HG03521 (cell line): ENCODE measurements at regions not wholly inside any gene's neighbourhood (a gene's known extent, or its start where the extent isn't known, plus 50 kb on each side); places are given as distances from the start of the nearest gene placed in this dataset.

ENCODE experiments used
- ATAC-seq: cut with Tn5 transposase; IDR thresholded peaks from one replicate; pipeline ENCODE4 v1.9.1; 2021; ENCODE audit warnings: mild to moderate bottlenecking, moderate library complexity; ENCODE audit not compliant: unreplicated experiment

DNA sequence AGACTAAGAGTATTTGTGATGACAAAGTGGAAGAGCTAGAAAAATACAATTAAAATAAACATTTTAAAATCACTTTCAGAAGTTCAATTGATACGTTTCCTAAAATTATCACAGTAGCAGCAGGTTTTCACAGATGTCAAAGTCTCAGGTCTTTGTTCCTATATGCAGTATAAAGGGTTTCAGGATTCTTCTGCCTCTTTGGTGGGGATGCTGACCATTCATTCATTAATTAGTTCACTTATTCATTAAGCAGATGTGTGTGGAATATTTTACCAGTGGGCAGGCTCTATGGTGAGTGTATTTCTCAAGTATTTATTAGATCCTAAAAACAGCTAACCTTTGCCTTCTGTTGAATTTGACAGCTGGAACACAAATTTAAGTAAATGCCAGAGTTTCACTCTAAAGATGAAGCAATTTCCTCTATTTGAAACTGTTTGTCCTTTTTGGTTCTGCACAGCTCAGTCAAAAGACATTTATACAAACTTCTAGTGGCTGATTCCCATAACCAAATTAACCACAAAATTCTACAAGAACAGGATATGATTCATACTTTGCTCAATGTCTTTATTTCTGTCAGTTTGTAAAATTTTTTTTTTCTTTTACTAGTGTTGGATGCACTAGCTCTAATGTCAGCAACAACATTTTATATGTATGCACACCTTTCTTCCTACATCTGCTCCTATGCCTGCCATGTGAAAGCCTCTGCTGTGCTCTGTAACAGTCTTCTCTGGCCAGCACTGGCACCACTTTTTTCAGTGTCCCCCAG, 75.9 kb upstream of the PRR16 start:
- no peak for ATAC-seq

DNA sequence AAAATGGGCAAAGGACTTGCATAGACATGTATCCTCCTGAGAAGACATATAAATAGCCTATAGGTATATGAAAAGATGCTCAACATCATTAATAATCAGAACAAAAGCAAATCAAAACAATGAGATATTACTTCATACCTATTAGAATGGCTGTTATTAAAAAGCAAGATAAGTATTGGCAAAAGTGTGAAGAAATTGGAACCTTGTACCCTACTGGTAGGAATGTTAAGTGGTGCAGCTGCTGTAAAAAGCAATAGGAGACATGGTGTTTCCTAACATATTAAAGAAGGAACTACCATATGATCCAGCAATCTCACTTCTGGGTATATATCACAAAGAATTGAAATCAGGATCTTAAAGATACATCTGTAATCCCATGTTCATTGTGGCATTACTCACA, 69.8 kb upstream of the PRR16 start:
- no peak for ATAC-seq

DNA sequence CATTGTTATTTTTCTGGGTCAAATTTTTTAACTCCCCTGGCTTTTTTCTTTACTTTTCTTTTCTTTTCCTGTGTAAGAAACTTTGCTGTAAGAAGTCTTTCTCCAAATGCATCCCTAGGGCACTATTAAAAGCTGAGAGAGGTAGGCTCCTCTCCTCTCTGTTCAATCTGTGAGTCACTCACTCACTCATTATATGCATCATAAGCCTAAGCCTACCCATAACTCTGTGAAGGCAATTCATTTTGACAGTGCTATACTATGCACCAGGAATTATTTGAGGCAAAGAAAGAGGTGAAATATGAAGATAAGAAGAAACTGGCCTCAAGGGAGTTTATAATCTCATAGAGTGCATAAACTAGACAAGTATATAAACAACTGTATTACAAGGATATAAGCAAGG, 67.9 kb upstream of the PRR16 start:
- no peak for ATAC-seq

DNA sequence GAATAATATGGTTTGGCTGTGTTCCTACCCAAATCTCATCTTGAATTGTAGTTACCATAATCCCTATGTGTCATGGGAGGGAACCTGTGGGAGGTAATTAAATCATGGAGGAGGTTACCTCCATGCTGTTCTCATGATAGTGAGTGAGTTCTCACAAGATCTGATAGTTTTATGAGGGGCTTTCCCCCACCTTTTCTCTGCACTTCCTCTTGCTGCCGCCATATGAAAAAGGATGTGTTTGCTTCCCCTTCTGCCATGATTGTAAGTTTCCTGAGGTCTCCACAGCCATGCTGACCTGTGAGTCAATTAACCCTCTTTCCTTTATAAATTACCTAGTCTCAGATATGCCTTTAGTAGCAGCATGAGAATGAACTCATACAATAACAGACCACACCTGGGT, 63.7 kb upstream of the PRR16 start:
- ATAC-seq: no peak

DNA sequence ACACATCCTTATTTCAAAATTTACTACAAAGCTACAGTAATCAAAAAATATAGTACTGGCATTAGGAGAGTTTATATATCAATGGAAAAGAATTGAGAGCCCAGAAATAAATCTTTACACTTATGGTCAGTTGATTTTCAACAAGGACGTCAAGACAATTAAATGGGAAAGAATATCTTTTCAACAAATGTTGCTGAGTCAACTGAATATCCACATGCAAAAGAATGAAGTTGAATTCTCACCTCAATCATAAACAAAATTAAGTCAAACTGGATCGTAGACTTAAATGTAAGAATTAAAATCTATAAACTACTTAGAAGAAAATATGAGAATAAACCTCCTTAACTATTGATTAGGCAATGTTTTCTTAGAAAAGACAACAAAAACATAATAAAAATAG, 61.5 kb upstream of the PRR16 start:
- ATAC-seq: no peak

DNA sequence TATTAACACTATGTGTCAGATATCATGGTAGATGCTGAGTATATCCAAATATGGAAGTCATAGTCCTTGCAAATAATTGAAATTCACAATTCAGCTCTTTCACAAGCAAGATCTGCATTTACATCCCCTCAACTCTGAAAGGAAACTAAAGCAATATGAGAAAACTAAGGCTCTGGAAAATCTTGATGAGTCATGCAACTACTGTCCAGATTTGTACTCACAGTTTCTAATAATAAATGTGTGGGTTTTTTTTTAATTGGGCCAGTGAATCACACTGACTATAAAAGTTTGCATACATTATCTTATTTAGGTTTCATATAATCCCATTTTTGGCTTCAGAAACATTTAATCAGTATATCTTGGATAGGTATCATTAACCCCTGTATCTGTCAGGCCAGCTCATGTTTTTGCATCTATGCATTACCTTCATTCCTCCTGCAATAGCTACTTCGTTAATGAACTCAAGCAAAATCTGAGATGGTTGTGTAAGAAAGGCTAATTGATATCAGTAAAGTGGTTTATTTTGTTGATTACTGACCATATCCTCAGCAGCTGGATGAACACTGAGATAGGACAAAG, 58.7 kb upstream of the PRR16 start:
- ATAC-seq: no peak

DNA sequence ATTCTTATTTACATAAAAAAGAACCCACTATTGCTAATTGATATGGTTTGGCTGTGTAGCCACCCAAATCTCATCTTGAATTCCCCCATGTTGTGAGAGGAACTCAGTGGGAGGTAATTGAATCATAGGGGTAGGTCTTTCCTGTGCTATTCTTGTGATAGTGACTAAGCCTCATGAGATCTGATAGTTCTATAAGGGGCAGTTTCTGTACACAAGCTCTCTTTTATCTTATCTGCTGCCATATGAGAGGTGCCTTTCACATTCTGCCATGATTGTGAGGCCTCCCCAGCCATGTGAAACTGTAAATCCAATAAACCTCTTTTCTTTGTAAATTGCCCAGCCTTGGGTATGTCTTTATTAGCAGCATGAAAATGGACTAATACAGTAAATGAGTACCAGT, 58.2 kb upstream of the PRR16 start:
- ATAC-seq: no peak

DNA sequence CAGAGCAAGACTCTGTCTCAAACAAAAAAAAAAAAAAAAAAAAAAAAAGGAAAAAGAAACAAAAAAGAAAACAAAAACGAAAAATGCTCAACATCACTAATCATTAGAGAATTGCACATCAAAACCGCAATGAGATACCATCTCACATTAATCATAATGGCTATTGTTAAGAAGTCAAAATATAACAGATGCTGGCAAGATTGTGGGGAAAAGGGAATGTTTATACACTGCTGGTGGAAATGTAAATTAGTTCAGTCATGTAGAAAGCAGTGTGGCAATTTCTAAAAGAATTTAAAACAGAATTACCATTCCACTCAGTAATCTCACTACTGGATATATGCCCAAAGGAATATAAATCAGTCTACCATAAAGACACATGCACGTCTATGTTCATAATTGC, 50.4 kb upstream of the PRR16 start:
- ATAC-seq: no peak
